HG03354 (cell line): ENCODE measurements at regions not wholly inside any gene's neighbourhood (a gene's known extent, or its start where the extent isn't known, plus 50 kb on each side); places are given as distances from the start of the nearest gene placed in this dataset.

Source experiments
- ATAC-seq: cut with Tn5 transposase; IDR thresholded peaks from one replicate; pipeline ENCODE4 v1.9.1; 2021; ENCODE audit warnings: mild to moderate bottlenecking; ENCODE audit not compliant: unreplicated experiment, poor library complexity, severe bottlenecking

GRCh38 chr2:145190031-145190703 lies 670.2 kb upstream of the ZEB2 start:
- no peak for ATAC-seq

- no peak for ATAC-seq
Measured at GRCh38 chr2:145186303-145186702, 666.4 kb upstream of the ZEB2 start.

DNA sequence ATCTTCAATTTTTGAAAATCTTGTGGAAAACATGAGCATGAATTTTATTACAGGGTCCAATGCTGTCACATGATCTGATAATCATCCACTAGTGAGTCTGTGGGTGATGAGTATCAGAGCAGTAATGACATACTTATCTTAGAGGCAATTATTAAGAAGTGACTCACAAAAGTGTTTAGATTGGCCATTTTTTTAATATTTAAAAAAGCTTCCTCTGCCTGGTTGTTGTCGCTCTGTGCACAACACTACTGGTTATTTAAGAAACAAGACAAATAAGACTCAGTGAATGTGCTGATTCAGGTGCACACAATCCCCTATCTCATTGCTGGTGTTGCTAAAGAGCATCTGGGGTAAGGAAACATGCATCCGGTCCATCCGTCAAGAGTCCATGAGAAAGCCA lies 665.8 kb upstream of the ZEB2 start:
- ATAC-seq = no peak

DNA sequence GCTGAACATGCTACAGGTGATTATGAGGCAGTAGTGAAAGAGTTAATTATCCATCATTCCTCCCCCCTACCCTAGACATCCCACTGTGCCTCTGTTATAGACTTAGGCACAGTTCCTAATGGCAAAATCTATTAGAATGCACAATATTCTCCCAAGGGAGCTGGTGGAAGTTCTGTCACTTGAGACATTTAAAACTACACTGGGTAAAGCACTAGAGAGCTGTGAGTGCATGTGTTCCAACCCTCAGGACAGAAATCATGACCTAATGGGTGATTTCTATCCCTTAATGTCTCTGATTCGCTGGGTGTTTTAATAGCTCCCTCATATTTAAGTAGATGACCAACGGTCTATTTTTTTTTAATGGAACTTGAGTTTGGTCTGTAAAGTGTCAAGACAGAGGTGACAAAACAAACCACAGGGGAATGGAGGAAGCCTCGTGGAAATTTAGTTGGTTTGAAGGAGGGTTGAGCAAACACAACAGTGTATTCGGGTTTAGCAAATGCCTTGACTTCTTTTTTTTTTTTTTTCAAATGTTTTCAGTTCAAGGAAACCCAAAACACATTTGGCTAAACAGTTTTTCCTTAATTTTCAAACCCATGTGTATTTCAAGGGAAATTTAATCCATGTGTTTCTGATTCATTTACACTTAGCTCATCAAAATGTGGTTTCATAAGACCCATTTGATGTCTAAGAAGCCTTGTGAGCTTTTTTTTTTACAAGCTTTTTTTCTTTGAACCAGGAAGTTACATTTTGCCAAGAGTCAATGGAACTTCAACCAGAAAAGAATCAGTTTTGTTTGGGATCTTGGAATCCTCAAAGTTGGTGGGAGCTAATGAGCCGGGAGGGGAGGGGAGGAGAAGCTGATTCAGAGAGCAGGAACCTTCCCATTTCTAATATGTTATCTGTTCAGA lies 665.1 kb upstream of the ZEB2 start:
- no peak for ATAC-seq

DNA sequence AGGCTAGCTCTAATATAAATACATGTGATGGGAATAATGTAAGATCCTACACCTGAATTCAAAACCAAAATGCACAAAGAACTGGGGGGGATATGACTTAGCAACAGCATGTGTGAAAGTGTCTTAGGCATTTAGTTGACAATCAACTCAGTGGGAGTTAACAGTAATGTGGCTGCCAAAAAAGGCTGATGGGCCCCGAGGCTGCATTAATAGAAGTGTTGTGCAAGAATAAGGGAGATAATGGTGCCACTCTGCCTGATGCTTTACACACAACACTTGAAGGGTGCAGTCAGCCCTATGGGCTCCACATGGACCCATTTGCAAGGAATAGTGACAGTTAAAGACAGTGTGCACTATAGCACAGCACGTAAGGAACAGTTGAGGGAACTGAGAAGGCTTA lies 649.4 kb upstream of the ZEB2 start:
- no peak for ATAC-seq

DNA sequence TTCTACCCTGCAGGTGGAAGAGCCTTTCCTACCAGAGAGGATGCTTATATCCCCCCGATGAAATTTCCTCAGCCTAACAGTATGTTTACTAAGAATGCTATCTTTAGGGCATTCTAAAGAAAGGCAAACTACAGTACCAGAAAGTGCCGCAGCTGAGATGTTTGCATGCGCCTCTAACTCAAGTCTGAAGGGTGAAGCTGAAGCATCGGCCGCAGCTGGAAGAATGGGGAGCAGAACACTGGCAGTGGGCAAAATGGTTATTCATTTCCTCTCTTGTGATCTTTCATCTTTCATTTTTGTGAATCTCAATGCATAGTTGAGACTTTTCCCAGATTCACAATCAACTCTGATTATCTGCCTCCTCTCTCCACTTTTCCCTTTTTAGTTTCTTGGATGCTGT lies 648.2 kb upstream of the ZEB2 start:
- ATAC-seq = no peak

- ATAC-seq = no peak
Measured at GRCh38 chr2:145166731-145167302, 646.9 kb upstream of the ZEB2 start.

DNA sequence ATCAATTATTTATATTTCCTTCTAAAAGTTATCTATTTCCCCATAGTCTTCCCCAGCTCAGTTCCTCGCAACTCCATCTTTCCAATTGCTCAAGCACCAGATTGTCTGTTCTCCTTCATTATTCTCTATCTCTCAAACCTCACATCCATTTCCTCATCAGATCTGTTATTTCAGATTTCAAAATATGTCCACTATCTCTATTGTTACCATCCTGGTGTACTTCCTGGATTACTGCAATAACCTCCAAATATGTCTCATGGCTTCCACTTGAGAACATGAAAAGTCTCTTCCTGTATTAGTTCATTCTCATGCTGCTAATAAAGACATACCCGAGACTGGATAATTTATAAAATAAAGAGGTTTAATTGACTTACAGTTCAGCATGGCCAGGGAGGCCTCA lies 641.7 kb upstream of the ZEB2 start:
- no peak for ATAC-seq

DNA sequence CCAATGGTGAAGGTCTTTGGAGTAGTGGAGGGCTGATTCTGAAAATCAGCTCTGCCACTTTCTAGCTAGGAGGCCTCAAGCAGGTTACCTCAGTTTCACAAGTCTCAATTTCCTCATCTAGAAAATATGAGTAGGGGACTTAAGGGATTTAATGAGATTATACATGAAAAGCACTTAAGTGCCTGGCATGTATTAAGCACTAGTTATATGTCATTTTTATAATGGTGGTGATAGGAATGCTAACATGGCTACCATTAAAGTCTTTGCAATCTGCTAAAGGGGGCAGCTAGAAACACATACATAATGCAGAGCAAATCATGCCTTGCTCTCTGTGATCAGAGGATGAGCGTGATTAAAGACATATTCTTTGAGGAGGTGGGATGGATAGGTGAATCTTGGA lies 640.9 kb upstream of the ZEB2 start:
- no peak for ATAC-seq

DNA sequence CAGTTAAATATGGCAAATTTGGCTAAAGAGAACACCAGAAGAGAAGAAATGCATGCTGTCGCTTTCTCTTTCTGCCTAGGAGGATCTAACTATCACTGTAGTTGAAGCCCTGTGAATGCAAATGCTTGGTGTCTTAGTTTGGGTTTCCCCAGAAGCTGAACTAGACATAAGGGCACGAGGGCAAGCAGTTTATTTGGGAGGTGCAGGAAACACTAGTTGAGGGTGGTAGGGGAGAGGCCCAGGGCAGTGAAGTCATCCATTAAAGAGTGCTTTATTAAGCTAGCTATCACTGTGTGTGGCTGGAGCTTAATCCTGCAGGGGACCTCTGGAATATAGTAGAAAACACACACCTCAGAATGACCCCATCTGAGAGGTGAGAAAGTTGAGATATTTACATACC lies 639.8 kb upstream of the ZEB2 start:
- no peak for ATAC-seq

- no peak for ATAC-seq
Measured at GRCh38 chr2:145157741-145158591, 638.0 kb upstream of the ZEB2 start.

DNA sequence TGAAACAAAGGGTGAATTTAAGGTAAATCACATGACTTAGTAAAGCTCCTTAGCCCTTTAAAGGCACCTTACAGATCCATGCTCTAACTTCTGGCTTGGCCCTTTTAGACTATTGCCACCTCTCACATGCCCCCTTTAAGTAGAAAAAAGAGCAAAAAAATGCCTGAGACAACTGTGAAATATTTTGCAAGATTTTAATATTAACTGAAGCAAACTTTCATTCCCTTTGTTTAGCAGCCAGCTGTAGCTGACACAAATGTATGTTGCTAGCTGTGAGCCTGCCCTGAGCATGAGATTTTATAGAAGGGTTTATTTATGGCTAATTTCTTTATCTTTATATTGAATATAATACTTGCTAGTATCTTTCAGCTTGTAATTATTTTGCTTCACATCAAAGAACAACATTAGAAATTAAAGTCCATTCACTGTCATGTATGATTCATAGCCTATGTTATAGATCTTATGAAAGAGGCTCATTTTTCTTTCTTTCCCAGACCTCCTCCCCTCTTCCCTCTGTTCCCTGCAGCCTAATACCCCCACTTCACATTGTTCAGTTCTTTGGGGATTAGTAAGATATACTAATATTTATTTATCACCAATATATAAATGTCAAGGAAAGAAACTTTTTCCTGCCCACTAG lies 637.2 kb upstream of the ZEB2 start:
- no peak for ATAC-seq

DNA sequence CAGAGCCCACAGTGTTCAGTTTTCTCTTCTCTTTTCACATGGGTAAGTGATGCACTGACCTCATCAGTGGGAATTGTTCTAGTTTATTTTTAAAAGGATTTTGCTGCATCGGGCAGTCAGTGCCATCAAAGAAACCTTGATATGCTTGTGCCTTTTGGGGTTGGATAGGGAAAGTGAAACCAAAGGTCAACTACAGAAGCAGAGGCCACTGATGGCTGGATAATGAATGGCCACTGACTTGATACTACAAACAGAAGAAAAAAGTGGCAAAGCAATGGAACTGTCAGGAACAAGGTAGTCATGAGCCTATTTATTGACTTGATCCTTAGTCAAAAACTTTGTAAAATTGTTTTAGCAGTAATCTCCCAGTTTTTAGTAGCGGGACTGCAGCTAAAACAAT lies 636.3 kb upstream of the ZEB2 start:
- no peak for ATAC-seq

DNA sequence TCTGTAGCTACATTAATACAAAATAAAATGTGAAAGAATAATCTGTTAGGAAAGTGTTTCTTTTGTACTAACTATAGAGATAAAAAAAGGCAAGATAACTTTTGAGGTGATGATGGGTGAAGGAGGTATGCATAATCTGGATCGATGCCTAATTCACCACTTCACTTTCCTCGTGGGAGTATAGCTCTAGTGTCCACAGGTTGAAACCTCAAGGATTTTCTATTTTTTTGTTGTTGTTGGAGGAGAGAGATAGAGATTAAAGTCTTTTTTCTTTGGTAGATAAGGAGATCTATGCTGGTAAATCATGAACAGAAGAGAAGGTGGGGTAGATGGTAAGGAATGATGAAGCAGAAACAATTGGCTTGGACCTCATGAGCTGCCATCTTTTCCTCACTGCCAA lies 635.3 kb upstream of the ZEB2 start:
- no peak for ATAC-seq

GRCh38 chr2:145154731-145155130 lies 634.8 kb upstream of the ZEB2 start:
- ATAC-seq = no peak

- ATAC-seq = no peak
Measured at GRCh38 chr2:145146691-145147090, 626.8 kb upstream of the ZEB2 start.

- ATAC-seq = no peak
Measured at GRCh38 chr2:145144131-145144728, 624.3 kb upstream of the ZEB2 start.

DNA sequence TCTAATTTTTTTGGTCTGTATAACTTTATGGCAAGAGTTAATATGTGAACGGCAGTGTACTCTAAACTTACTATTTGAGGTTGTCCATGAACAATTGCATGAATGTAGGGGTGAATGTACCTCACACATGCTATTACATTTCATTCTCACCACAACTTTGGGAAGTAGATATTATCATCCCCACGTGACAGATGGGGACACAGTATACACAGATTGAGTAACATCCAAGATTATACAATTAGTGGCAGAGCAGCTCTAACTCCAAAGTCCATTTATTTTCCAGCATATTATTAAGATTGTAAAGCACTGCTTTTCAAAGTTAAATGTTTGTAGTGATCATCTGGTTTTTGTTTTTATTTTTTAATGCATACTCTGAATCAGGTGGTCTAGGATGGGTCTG lies 622.1 kb upstream of the ZEB2 start:
- ATAC-seq = no peak

GRCh38 chr2:145140658-145141057 lies 620.7 kb upstream of the ZEB2 start:
- ATAC-seq = no peak
